Limb (tissue), 2 donors: ENCODE measurements at regions not wholly inside any gene's neighbourhood (a gene's known extent, or its start where the extent isn't known, plus 50 kb on each side); places are given as distances from the start of the nearest gene placed in this dataset.

Experiments
- DNase-seq, 2 donors: peaks; one replicate each; pipeline ENCODE4 v3.0.0-alpha.2; 2016; ENCODE audit errors: extremely low spot score in 2 of 2

GRCh38 chr2:129056309-129056958 lies 737.8 kb upstream of the HS6ST1 start:
- no peak for DNase-seq

- DNase-seq: no peak
These were observed 738.3 kb upstream of the HS6ST1 start for GRCh38 chr2:129056959-129057317.

- DNase-seq: no peak
These were observed 740.3 kb upstream of the HS6ST1 start for GRCh38 chr2:129058981-129059380.

GRCh38 chr2:129059476-129059875 lies 740.8 kb upstream of the HS6ST1 start:
- DNase-seq: no peak

- DNase-seq: peak in 1 of 2 donors; percentile 43
These were observed 742.6 kb upstream of the HS6ST1 start for GRCh38 chr2:129061069-129061768.

- no peak for DNase-seq
These were observed 743.1 kb upstream of the HS6ST1 start for GRCh38 chr2:129061769-129062121.

- DNase-seq: peak in 1 of 2 donors; percentile 9
These were observed 743.7 kb upstream of the HS6ST1 start for GRCh38 chr2:129062146-129062912.

- DNase-seq: no peak
These were observed 748.4 kb upstream of the HS6ST1 start for GRCh38 chr2:129067070-129067469.

GRCh38 chr2:129067953-129068352 lies 749.3 kb upstream of the HS6ST1 start:
- no peak for DNase-seq

GRCh38 chr2:129068543-129068942 lies 749.9 kb upstream of the HS6ST1 start:
- no peak for DNase-seq

- DNase-seq: no peak
These were observed 751.4 kb upstream of the HS6ST1 start for GRCh38 chr2:129069875-129070594.

GRCh38 chr2:129070663-129071062 lies 752.0 kb upstream of the HS6ST1 start:
- no peak for DNase-seq

- no peak for DNase-seq
These were observed 752.9 kb upstream of the HS6ST1 start for GRCh38 chr2:129071531-129071930.

- DNase-seq: no peak
These were observed 755.7 kb upstream of the HS6ST1 start for GRCh38 chr2:129074298-129074920.

GRCh38 chr2:129078548-129078947 lies 759.9 kb upstream of the HS6ST1 start:
- DNase-seq: no peak

GRCh38 chr2:129080715-129081476 lies 762.2 kb upstream of the HS6ST1 start:
- no peak for DNase-seq

- no peak for DNase-seq
These were observed 766.7 kb upstream of the HS6ST1 start for GRCh38 chr2:129085386-129085785.

GRCh38 chr2:129087133-129087813 lies 768.6 kb upstream of the HS6ST1 start:
- DNase-seq: no peak

GRCh38 chr2:129091620-129092019 lies 773.0 kb upstream of the HS6ST1 start:
- DNase-seq: no peak

- no peak for DNase-seq
These were observed 774.3 kb upstream of the HS6ST1 start for GRCh38 chr2:129092956-129093355.
